SU-DHL-6 (cell line): ENCODE measurements at regions not wholly inside any gene's neighbourhood (a gene's known extent, or its start where the extent isn't known, plus 50 kb on each side); places are given as distances from the start of the nearest gene placed in this dataset.

Experiments used
- H2AFZ ChIP-seq: fragments of 200-600 bp; sonication (generic); 2 replicates; pipeline ENCODE4 v1.6.1; 2014; ENCODE audit warnings: low read depth, mild to moderate bottlenecking, moderate library complexity, mixed read lengths, antibody characterized with exemption, low read length; ENCODE audit not compliant: severe bottlenecking
- H3F3A ChIP-seq: fragments of 200-600 bp; shearing (Covaris generic); 2 replicates; pipeline ENCODE4 v1.6.0; 2016; ENCODE audit warnings: antibody characterized with exemption, mild to moderate bottlenecking; ENCODE audit not compliant: insufficient read depth
- H3K27ac ChIP-seq: fragments of 200-600 bp; sonication (generic); 2 replicates; pipeline ENCODE4 v1.5.1; 2016; ENCODE audit warnings: low read depth, mild to moderate bottlenecking, low read length, moderate library complexity, mixed read lengths
- H3K27me3 ChIP-seq: fragments of 200-600 bp; sonication (generic), shearing (Covaris generic); 2 replicates; pipeline ENCODE4 v1.6.0; 2014; ENCODE audit warnings: mild to moderate bottlenecking, low read length
- H3K36me3 ChIP-seq: fragments of 200-600 bp; sonication (generic); 2 replicates; pipeline ENCODE4 v1.6.1; 2014; ENCODE audit warnings: mild to moderate bottlenecking, low read length, mixed read lengths
- H3K4me2 ChIP-seq: fragments of 300-600, 200-600 bp; shearing (Covaris generic), sonication (generic); 2 replicates; pipeline ENCODE4 v1.6.0; 2014; ENCODE audit warnings: low read length, low read depth, mild to moderate bottlenecking; ENCODE audit not compliant: poor library complexity, severe bottlenecking
- H3K4me3 ChIP-seq: fragments of 200-600 bp; sonication (generic); 2 replicates; pipeline ENCODE4 v1.5.1; 2014; ENCODE audit warnings: antibody characterized with exemption, low read length, mild to moderate bottlenecking, mixed read lengths; ENCODE audit not compliant: insufficient read depth, poor library complexity, severe bottlenecking
- H3K79me2 ChIP-seq: fragments of 200-600 bp; sonication (generic); 2 replicates; pipeline ENCODE4 v1.6.1; 2014; ENCODE audit warnings: mild to moderate bottlenecking, low read length, moderate library complexity; ENCODE audit not compliant: insufficient read depth
- H3K9ac ChIP-seq: fragments of 200-600 bp; sonication (generic); 2 replicates; pipeline ENCODE4 v1.7.0; 2014; ENCODE audit warnings: mild to moderate bottlenecking, low read length
- H3K9me2 ChIP-seq: fragments of 200-600 bp; sonication (generic); replicated peaks from 2 replicates; pipeline ENCODE4 v1.6.1; 2014; ENCODE audit warnings: low read length; ENCODE audit not compliant: insufficient read depth
- H3K9me3 ChIP-seq: fragments of 200-600 bp; sonication (generic); 2 replicates; pipeline ENCODE4 v1.6.1; 2014; ENCODE audit warnings: low read length, mixed read lengths; ENCODE audit not compliant: insufficient read depth
- H4K20me1 ChIP-seq: fragments of 200-600 bp; sonication (generic); 2 replicates; pipeline ENCODE4 v1.6.1; 2014; ENCODE audit warnings: low read depth, mild to moderate bottlenecking, antibody characterized with exemption, low read length, moderate library complexity, mixed read lengths
- EZH2phosphoT487 ChIP-seq: fragments of 200-600 bp; sonication (generic), shearing (Covaris generic); conservative IDR thresholded peaks from 2 replicates; pipeline ENCODE4 v1.6.1; 2018; ENCODE audit warnings: mild to moderate bottlenecking, antibody characterized with exemption, low read length, moderate library complexity, mixed read lengths
- TF ChIP-seq, protein P1 (sequence below): fragments of 200-600 bp; sonication (generic); IDR thresholded peaks from one replicate; pipeline ENCODE4 v1.5.1; 2017; ENCODE audit warnings: antibody characterized with exemption, mild to moderate bottlenecking, low read length, moderate library complexity; ENCODE audit not compliant: insufficient read depth, poor library complexity, severe bottlenecking

DNA sequence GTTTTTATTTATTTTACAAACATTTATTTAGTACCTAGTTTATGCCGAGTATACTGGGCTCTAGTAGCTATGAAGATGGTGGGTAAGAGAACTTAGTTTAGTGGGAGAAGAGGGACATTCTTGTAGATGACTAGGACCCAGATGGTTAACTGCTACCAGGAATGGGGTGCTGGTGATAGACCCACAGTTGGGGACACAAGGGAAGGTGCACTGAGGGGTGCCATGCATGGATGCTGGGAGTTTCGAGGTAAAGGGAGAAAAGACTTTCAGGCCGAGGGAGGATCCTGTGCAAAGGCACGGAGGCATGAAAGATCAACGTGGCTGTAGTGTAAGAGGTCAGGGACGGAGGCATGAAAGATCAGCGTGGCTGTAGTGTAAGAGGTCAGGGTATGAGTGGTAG, 204.2 kb upstream of the HABP2 start:
- Histone ChIP-seq H3K9me2 (no peaks in the 10 kb centered on the region), H3K9ac (no peak overlapping the region), H3F3A (no peaks in the 10 kb centered on the region), H3K9me3 (no peaks in the 10 kb centered on the region), H3K27ac (no peak overlapping the region), H3K27me3 (no peaks in the 10 kb centered on the region), H3K4me2 (no peak overlapping the region), H3K79me2 (no peaks in the 10 kb centered on the region), H2AFZ (no peak overlapping the region), H3K4me3 (no peak overlapping the region), H3K36me3 (no peaks in the 10 kb centered on the region), H4K20me1 (no peaks in the 10 kb centered on the region)
- no peak for TF ChIP-seq EZH2phosphoT487
- TF ChIP-seq, protein P1, sequence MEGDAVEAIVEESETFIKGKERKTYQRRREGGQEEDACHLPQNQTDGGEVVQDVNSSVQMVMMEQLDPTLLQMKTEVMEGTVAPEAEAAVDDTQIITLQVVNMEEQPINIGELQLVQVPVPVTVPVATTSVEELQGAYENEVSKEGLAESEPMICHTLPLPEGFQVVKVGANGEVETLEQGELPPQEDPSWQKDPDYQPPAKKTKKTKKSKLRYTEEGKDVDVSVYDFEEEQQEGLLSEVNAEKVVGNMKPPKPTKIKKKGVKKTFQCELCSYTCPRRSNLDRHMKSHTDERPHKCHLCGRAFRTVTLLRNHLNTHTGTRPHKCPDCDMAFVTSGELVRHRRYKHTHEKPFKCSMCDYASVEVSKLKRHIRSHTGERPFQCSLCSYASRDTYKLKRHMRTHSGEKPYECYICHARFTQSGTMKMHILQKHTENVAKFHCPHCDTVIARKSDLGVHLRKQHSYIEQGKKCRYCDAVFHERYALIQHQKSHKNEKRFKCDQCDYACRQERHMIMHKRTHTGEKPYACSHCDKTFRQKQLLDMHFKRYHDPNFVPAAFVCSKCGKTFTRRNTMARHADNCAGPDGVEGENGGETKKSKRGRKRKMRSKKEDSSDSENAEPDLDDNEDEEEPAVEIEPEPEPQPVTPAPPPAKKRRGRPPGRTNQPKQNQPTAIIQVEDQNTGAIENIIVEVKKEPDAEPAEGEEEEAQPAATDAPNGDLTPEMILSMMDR, result no peak

DNA sequence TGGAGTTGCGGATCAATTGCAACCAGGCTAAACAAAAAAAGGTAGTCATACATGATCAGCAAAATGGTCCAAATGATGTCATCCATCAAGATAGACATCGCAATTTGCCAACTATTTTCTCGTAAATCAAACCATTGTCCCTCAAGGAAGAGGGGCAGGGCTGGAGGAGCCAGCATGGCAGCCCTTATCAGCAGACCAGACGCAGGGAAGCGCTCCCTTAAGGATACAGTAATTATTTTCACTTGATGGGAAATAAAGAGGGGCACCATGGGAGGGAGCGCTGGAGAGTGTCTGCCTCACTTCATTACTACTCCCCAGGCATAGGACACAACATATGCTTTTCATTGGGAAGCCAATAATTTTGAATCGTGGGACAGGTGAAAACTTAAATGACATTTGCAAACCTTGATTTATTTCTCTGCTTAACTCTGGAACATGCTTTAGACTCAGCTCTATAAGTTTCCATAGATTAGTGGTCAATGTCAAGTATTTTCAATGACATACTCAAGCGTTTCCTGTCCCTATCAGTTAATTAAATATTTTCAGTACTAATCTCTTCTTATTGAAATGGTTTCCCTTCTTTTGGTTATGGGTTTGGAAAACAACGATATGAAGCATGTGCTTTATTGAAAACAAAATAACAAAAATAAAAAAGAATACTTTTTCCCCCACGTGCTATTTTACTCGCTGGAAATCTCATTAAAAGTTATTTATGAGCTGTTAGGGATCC, 202.4 kb upstream of the HABP2 start:
- no peaks in the 10 kb centered on the region for H4K20me1 ChIP-seq
- H3K4me3 ChIP-seq, result no peak overlapping the region
- H3K9ac ChIP-seq, result no peak overlapping the region
- TF ChIP-seq, protein P1, result no peak
- no peak for TF ChIP-seq EZH2phosphoT487
- no peak overlapping the region for H3K27ac ChIP-seq
- no peaks in the 10 kb centered on the region for H3K9me2 ChIP-seq
- H3K79me2 ChIP-seq, result no peaks in the 10 kb centered on the region
- H3K27me3 ChIP-seq, result no peaks in the 10 kb centered on the region
- H3F3A ChIP-seq, result no peaks in the 10 kb centered on the region
- H3K36me3 ChIP-seq, result no peaks in the 10 kb centered on the region
- H3K9me3 ChIP-seq, result no peaks in the 10 kb centered on the region
- H3K4me2 ChIP-seq, result no peak overlapping the region
- H2AFZ ChIP-seq, result no peak overlapping the region

DNA sequence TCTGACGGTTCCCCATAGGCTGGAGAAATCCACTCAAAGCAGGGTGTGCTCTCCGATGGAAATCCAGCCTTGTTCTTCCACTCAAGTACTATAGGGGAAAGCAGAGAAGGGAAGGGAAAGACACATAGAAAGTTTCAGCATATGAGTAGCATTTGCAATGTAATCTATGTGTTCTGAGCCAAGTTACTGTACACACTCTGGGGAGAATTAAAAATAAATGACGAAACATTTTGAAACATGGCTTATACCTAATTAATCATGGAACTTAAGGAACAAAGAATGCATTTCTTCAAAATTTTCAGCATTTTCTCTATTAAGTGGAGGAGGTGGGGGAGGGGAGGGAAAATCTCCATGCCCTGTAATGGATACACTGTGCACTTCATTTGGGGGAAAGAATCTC, 198.1 kb upstream of the HABP2 start:
- Histone ChIP-seq H2AFZ (no peak overlapping the region), H3K36me3 (no peaks in the 10 kb centered on the region), H4K20me1 (no peaks in the 10 kb centered on the region), H3K27me3 (no peaks in the 10 kb centered on the region), H3K9me2 (no peaks in the 10 kb centered on the region), H3F3A (no peaks in the 10 kb centered on the region), H3K4me3 (no peak overlapping the region), H3K4me2 (no peak overlapping the region), H3K79me2 (no peaks in the 10 kb centered on the region), H3K27ac (no peak overlapping the region), H3K9ac (no peak overlapping the region), H3K9me3 (no peaks in the 10 kb centered on the region)
- no peak for TF ChIP-seq EZH2phosphoT487
